Astrocyte (in vitro differentiated cells and primary cell): ENCODE measurements at regions not wholly inside any gene's neighbourhood (a gene's known extent, or its start where the extent isn't known, plus 50 kb on each side); places are given as distances from the start of the nearest gene placed in this dataset.
A peak's percentile ranks its signal among the peaks of the same experiment; 100 is the strongest.

Source experiments
- DNase-seq: peaks from one replicate; pipeline ENCODE4 v3.0.0-alpha.2; 2010; ENCODE audit warnings: low read depth
- FAIRE-seq: peaks from 2 replicates; lab custom pipeline; 2011; peaks lifted over from hg19 to GRCh38; lab: Jason Lieb, UNC
- H2AFZ ChIP-seq: 2 replicates; pipeline ENCODE4 v1.6.0; 2012; ENCODE audit warnings: low read depth, low read length, inconsistent platforms
- H3K27ac ChIP-seq: 2 replicates; pipeline ENCODE4 v1.5.1; 2011; ENCODE audit warnings: low read depth, low read length, inconsistent platforms
- H3K27me3 ChIP-seq: 2 replicates; pipeline ENCODE4 v1.6.0; 2011; ENCODE audit warnings: low read length, inconsistent platforms; ENCODE audit not compliant: insufficient read depth
- H3K36me3 ChIP-seq: 2 replicates; pipeline ENCODE4 v1.5.1; 2011; ENCODE audit warnings: low read length, inconsistent platforms; ENCODE audit not compliant: insufficient read depth
- H3K4me1 ChIP-seq: 2 replicates; pipeline ENCODE4 v1.5.1; 2011; ENCODE audit warnings: low read length, inconsistent platforms; ENCODE audit not compliant: insufficient read depth
- H3K4me2 ChIP-seq: 2 replicates; pipeline ENCODE4 v1.6.0; 2012; ENCODE audit warnings: low read length, inconsistent platforms
- H3K4me3 ChIP-seq: 2 replicates; pipeline ENCODE4 v1.5.1; 2011; ENCODE audit warnings: low read depth, mild to moderate bottlenecking, low read length, inconsistent platforms; ENCODE audit not compliant: insufficient read depth
- H3K79me2 ChIP-seq: 2 replicates; pipeline ENCODE4 v1.6.0; 2012; ENCODE audit warnings: mild to moderate bottlenecking, low read length, inconsistent platforms; ENCODE audit not compliant: insufficient read depth
- H3K9ac ChIP-seq: 2 replicates; pipeline ENCODE4 v1.6.0; 2012; ENCODE audit warnings: mild to moderate bottlenecking, low read length, inconsistent platforms
- H3K9me3 ChIP-seq: 2 replicates; pipeline ENCODE4 v1.5.1; 2012; ENCODE audit warnings: low read depth, mild to moderate bottlenecking, low read length, inconsistent platforms; ENCODE audit not compliant: insufficient read depth
- H4K20me1 ChIP-seq: 2 replicates; pipeline ENCODE4 v1.6.0; 2012; ENCODE audit warnings: low read length, inconsistent platforms; ENCODE audit not compliant: insufficient read depth
- H3K27ac Mint-ChIP-seq: one replicate; pipeline ENCODE4 v1.8.0; 2021; ENCODE audit warnings: mild to moderate bottlenecking, mixed read lengths; ENCODE audit not compliant: unreplicated experiment
- H3K27me3 Mint-ChIP-seq: one replicate; pipeline ENCODE4 v1.8.0; 2021; ENCODE audit warnings: low read depth, mixed read lengths; ENCODE audit not compliant: unreplicated experiment
- H3K36me3 Mint-ChIP-seq: one replicate; pipeline ENCODE4 v1.8.0; 2021; ENCODE audit warnings: low read depth, mixed read lengths; ENCODE audit not compliant: unreplicated experiment
- H3K4me1 Mint-ChIP-seq: one replicate; pipeline ENCODE4 v1.8.0; 2021; ENCODE audit warnings: low read depth, mixed read lengths; ENCODE audit not compliant: unreplicated experiment
- H3K4me3 Mint-ChIP-seq: one replicate; pipeline ENCODE4 v1.8.0; 2021; ENCODE audit warnings: mild to moderate bottlenecking, moderate library complexity, mixed read lengths; ENCODE audit not compliant: unreplicated experiment
- H3K9me3 Mint-ChIP-seq: one replicate; pipeline ENCODE4 v1.8.0; 2021; ENCODE audit warnings: mild to moderate bottlenecking, mixed read lengths; ENCODE audit not compliant: unreplicated experiment
- EZH2 ChIP-seq: IDR thresholded peaks from 2 replicates; pipeline ENCODE4 v1.6.1; 2012; ENCODE audit warnings: mild to moderate bottlenecking, low read length, inconsistent platforms; ENCODE audit not compliant: insufficient read depth
- TF ChIP-seq, protein P1 (sequence below): IDR thresholded peaks from 2 replicates; pipeline ENCODE4 v1.5.1; 2011; ENCODE audit warnings: low read depth, mild to moderate bottlenecking, inconsistent platforms, low read length, moderate library complexity; ENCODE audit not compliant: insufficient read depth

DNA sequence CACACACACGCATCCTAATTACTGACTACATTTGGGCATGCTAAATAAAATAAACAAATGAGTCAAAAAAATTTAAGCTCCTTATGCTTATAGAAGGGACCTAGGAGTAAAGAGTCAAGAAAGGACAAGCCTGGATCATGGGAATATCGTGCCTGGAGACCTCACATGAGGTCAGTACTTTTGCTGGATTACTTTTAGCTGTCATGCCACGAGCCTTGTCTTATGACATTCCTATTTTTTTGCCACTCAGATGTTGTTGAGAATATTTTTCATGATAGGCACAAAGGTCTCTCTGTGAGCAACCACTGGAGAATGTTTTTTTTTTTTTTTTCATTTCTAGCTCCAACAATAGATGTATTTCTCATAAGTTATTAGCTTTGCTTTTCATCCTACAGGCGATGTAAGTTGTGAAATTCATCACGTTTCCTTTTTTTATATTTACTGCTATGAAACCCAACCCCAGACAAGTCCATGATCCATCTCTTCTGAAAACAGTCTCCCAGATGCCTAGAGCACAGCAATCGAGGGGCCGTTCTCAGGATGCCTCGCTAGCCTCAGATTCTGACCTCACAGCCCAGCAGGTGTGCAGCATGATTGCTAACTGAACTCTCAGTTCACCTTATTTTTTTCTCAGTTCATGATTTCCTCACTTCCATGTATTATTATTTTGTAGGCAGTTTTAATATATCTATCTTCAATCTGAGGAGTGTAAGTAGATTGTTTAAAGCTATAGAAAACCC lies 464.5 kb downstream of the IRS1 start:
- Histone ChIP-seq H3K4me2 (peak overlapping the region; percentile 18), H3K27me3 (no peaks in the 10 kb centered on the region), H3K27ac (no peak overlapping the region), H3K9ac (no peak overlapping the region), H3K9me3 (no peaks in the 10 kb centered on the region), H3K4me3 (no peak overlapping the region), H3K36me3 (no peaks in the 10 kb centered on the region), H2AFZ (no peak overlapping the region), H4K20me1 (no peaks in the 10 kb centered on the region), H3K79me2 (no peaks in the 10 kb centered on the region), H3K4me1 (peaks cover 2% of the 10 kb centered on the region)
- FAIRE-seq (no peak), DNase-seq (peak; percentile 34)
- Mint-ChIP-seq H3K27ac (no peak overlapping the region), H3K4me1 (peaks cover 24% of the 10 kb centered on the region), H3K9me3 (no peaks in the 10 kb centered on the region), H3K4me3 (no peak overlapping the region), H3K27me3 (no peaks in the 10 kb centered on the region), H3K36me3 (no peaks in the 10 kb centered on the region)
- TF ChIP-seq EZH2: no peak
- TF ChIP-seq, protein P1, sequence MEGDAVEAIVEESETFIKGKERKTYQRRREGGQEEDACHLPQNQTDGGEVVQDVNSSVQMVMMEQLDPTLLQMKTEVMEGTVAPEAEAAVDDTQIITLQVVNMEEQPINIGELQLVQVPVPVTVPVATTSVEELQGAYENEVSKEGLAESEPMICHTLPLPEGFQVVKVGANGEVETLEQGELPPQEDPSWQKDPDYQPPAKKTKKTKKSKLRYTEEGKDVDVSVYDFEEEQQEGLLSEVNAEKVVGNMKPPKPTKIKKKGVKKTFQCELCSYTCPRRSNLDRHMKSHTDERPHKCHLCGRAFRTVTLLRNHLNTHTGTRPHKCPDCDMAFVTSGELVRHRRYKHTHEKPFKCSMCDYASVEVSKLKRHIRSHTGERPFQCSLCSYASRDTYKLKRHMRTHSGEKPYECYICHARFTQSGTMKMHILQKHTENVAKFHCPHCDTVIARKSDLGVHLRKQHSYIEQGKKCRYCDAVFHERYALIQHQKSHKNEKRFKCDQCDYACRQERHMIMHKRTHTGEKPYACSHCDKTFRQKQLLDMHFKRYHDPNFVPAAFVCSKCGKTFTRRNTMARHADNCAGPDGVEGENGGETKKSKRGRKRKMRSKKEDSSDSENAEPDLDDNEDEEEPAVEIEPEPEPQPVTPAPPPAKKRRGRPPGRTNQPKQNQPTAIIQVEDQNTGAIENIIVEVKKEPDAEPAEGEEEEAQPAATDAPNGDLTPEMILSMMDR: no peak

DNA sequence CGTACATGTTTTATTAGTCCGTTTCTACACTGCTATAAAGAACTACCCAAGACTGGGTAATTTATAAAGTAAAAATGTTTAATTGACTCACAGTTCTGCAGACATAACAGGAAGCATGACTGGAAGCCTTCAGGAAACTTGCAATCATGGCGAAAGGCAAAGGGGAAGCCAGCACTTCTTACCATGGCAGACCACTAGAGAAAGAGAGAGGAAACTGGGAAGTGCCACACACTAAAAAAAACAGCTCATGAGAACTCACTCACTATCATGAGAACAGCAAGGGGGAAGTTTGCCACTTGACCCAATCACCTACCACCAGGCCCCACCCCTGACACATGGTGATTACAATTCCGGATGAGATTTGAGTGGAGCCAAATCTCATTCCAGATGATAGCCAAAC lies 466.2 kb downstream of the IRS1 start:
- Histone ChIP-seq H3K9me3 (no peaks in the 10 kb centered on the region), H3K27ac (no peak overlapping the region), H4K20me1 (no peaks in the 10 kb centered on the region), H3K27me3 (no peaks in the 10 kb centered on the region), H3K4me1 (peaks cover 2% of the 10 kb centered on the region), H3K4me2 (no peak overlapping the region), H3K9ac (no peak overlapping the region), H3K79me2 (no peaks in the 10 kb centered on the region), H2AFZ (no peak overlapping the region), H3K4me3 (no peak overlapping the region), H3K36me3 (no peaks in the 10 kb centered on the region)
- no peak for FAIRE-seq
- no peak for TF ChIP-seq EZH2
- TF ChIP-seq, protein P1: no peak
- Mint-ChIP-seq H3K36me3 (no peaks in the 10 kb centered on the region), H3K27me3 (no peaks in the 10 kb centered on the region), H3K27ac (no peak overlapping the region), H3K9me3 (peaks cover 4% of the 10 kb centered on the region), H3K4me1 (peaks cover 17% of the 10 kb centered on the region), H3K4me3 (no peak overlapping the region)
- DNase-seq: no peak

DNA sequence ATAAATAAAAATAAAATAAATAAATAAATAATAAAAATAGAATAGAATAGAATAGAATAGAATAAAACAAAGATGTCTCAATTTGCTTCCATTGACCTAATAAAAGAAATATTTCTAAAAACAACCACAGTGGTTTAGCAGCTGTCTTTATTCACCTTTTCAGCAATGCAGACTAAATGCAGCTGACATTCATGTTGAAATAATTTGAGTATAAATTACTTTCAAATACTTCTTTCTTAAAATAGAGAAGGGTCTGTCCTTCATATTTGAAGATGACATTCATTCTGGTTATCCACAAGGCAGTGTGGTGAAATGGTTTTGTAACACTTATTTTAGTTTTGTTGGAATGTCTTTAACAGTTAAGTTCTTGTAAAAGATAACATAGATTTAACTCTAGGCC lies 469.4 kb downstream of the IRS1 start:
- Histone ChIP-seq H3K4me1 (peaks cover under 1% of the 10 kb centered on the region), H3K27me3 (no peaks in the 10 kb centered on the region), H3K9me3 (no peaks in the 10 kb centered on the region), H3K79me2 (no peaks in the 10 kb centered on the region), H3K36me3 (no peaks in the 10 kb centered on the region), H2AFZ (no peak overlapping the region), H4K20me1 (no peaks in the 10 kb centered on the region), H3K4me2 (no peak overlapping the region), H3K4me3 (no peak overlapping the region), H3K27ac (no peak overlapping the region), H3K9ac (no peak overlapping the region)
- Mint-ChIP-seq H3K27me3 (no peaks in the 10 kb centered on the region), H3K9me3 (peaks cover 4% of the 10 kb centered on the region), H3K4me3 (no peak overlapping the region), H3K4me1 (peaks cover 7% of the 10 kb centered on the region), H3K27ac (no peak overlapping the region), H3K36me3 (no peaks in the 10 kb centered on the region)
- FAIRE-seq (no peak), DNase-seq (no peak)
- TF ChIP-seq, protein P1: no peak
- no peak for TF ChIP-seq EZH2
